ENCODE measurements at regions not wholly inside any gene's neighbourhood (a gene's known extent, or its start where the extent isn't known, plus 50 kb on each side); places are given as distances from the start of the nearest gene placed in this dataset.

DNA sequence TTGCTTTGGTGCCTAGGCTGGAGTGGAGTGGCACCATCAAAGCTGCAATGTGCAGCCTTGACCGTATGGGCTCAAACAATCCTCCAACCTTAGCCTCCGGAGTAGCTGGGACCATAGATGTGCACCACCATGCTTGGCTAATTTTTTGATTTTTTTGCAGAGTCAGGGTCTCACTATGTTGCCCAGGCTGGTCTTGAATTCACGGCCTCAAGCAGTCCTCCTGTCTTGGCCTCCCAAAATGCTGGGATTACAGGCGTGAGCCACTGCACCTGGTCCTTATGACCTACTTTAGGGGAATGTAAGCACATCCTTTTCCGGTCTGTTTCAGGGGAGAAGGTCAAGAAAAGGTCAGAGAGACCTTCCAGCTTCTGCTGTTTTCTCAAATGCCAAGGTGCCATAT lies 53.4 kb upstream of the SPRED2 start:
- Histone ChIP-seq H3K56ac (ENCODE audit: extremely low read depth, insufficient read depth, low read length) (no peak overlapping the region), H2AK9ac (replicated peaks; ENCODE audit: low read depth, low read length, poor library complexity) (no peak overlapping the region), H2BK15ac (ENCODE audit: low read depth, low read length) (no peak overlapping the region), H3K4ac (ENCODE audit: low read depth, low read length) (no peak overlapping the region), H3K9me3 (ENCODE audit: control insufficient read depth, insufficient read depth, low read length) (peaks cover 12% of the 10 kb centered on the region), H3K4me2 (ENCODE audit: low read depth, low read length) (no peak overlapping the region), H3K9ac (ENCODE audit: low read depth, low read length) (no peak overlapping the region), H2BK5ac (ENCODE audit: low read depth, low read length, poor library complexity, severe bottlenecking) (no peak overlapping the region), H3K27ac (ENCODE audit: insufficient read depth, low read length) (no peak overlapping the region), H4K20me1 (ENCODE audit: insufficient read depth, low read length) (no peaks in the 10 kb centered on the region), H3K23ac (ENCODE audit: low read depth, low read length) (no peak overlapping the region), H3K18ac (ENCODE audit: low read depth, low read length) (no peak overlapping the region), H2BK20ac (ENCODE audit: low read depth, low read length) (no peak overlapping the region), H2BK120ac (ENCODE audit: low read depth, low read length) (no peak overlapping the region), H3K36me3 (ENCODE audit: control insufficient read depth, insufficient read depth, low read length) (no peaks in the 10 kb centered on the region), H3K79me1 (ENCODE audit: low read depth in 1 of 2, low read length in 2 of 2) (no peaks in the 10 kb centered on the region), H2AFZ (replicated peaks; ENCODE audit: low read length, poor library complexity) (no peak overlapping the region), H4K91ac (ENCODE audit: insufficient read depth, low read depth, low read length) (no peak overlapping the region), H4K8ac (ENCODE audit: low read depth in 2 of 2, low read length in 2 of 2) (no peak overlapping the region), H3K9me1 (ENCODE audit: insufficient read depth, low read length) (no peaks in the 10 kb centered on the region), H3K4me1 (ENCODE audit: control insufficient read depth, insufficient read depth, low read length) (no peaks in the 10 kb centered on the region), H4K5ac (ENCODE audit: low read depth, low read length) (no peak overlapping the region), H3K27me3 (ENCODE audit: control insufficient read depth, insufficient read depth, low read length) (no peaks in the 10 kb centered on the region; the same call in none of the 2 replicates), H3K4me3 (ENCODE audit: insufficient read depth, low read depth, low read length) (no peak overlapping the region), H3K14ac (replicated peaks; ENCODE audit: low read depth, low read length) (no peak overlapping the region), H2AK5ac (ENCODE audit: low read depth, low read length) (no peak overlapping the region)
- in situ Hi-C loops (cut with MboI; ENCODE audit: low sequenced_read_pairs), result no loop called here
- TF ChIP-seq SMC3 (IDR thresholded peaks at IDR 0.05; ENCODE audit: low read depth, low read length) (no peak), BHLHE40 (IDR thresholded peaks at IDR 0.05; ENCODE audit: low read depth, low read length) (no peak), CEBPB (IDR thresholded peaks at IDR 0.05; ENCODE audit: low read depth, low read length) (no peak), MAZ (IDR thresholded peaks at IDR 0.05; ENCODE audit: borderline replicate concordance, low read depth, low read length) (no peak), RCOR1 (IDR thresholded peaks at IDR 0.05; ENCODE audit: insufficient replicate concordance, low read length) (no peak), FOS (IDR thresholded peaks at IDR 0.05; ENCODE audit: low read depth, low read length) (no peak), NFE2L2 (IDR thresholded peaks at IDR 0.05; ENCODE audit: low read depth, low read length) (no peak), MXI1 (IDR thresholded peaks at IDR 0.05; ENCODE audit: borderline replicate concordance, low read depth, low read length) (no peak), CHD1 (IDR thresholded peaks at IDR 0.05; ENCODE audit: low read depth, low read length) (no peak), POLR2A (IDR thresholded peaks at IDR 0.05; ENCODE audit: low read depth, low read length) (no peak), RFX5 (IDR thresholded peaks at IDR 0.05; ENCODE audit: low read depth, low read length) (no peak), MAFK (IDR thresholded peaks at IDR 0.05; ENCODE audit: low read depth, low read length) (no peak), RAD21 (IDR thresholded peaks at IDR 0.05; ENCODE audit: low read length) (no peak)
- TF ChIP-seq, protein P1, sequence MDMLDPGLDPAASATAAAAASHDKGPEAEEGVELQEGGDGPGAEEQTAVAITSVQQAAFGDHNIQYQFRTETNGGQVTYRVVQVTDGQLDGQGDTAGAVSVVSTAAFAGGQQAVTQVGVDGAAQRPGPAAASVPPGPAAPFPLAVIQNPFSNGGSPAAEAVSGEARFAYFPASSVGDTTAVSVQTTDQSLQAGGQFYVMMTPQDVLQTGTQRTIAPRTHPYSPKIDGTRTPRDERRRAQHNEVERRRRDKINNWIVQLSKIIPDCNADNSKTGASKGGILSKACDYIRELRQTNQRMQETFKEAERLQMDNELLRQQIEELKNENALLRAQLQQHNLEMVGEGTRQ (IDR thresholded peaks at IDR 0.05; ENCODE audit: low read depth, low read length), result no peak
- TF ChIP-seq, protein P2, sequence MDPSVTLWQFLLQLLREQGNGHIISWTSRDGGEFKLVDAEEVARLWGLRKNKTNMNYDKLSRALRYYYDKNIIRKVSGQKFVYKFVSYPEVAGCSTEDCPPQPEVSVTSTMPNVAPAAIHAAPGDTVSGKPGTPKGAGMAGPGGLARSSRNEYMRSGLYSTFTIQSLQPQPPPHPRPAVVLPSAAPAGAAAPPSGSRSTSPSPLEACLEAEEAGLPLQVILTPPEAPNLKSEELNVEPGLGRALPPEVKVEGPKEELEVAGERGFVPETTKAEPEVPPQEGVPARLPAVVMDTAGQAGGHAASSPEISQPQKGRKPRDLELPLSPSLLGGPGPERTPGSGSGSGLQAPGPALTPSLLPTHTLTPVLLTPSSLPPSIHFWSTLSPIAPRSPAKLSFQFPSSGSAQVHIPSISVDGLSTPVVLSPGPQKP (IDR thresholded peaks at IDR 0.05; ENCODE audit: borderline replicate concordance, low read depth, low read length), result no peak
- TF ChIP-seq, protein P3, sequence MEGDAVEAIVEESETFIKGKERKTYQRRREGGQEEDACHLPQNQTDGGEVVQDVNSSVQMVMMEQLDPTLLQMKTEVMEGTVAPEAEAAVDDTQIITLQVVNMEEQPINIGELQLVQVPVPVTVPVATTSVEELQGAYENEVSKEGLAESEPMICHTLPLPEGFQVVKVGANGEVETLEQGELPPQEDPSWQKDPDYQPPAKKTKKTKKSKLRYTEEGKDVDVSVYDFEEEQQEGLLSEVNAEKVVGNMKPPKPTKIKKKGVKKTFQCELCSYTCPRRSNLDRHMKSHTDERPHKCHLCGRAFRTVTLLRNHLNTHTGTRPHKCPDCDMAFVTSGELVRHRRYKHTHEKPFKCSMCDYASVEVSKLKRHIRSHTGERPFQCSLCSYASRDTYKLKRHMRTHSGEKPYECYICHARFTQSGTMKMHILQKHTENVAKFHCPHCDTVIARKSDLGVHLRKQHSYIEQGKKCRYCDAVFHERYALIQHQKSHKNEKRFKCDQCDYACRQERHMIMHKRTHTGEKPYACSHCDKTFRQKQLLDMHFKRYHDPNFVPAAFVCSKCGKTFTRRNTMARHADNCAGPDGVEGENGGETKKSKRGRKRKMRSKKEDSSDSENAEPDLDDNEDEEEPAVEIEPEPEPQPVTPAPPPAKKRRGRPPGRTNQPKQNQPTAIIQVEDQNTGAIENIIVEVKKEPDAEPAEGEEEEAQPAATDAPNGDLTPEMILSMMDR (conservative IDR thresholded peaks at IDR 0.05; ENCODE audit: low read depth, low read length), result no peak
- CTCF ChIA-PET, result no interaction called here
- ATAC-seq (ENCODE audit: low read depth), result no peak
- dilution Hi-C loops (cut with HindIII; ENCODE audit: low sequenced_read_pairs, unreplicated experiment), result no loop called here
- intact Hi-C loops (cut with micrococcal nuclease), result no loop called here
- POLR2A ChIA-PET (ENCODE audit: unreplicated experiment), result no interaction called here
- DNase-seq, result no peak
- no TSS peak for BruUV-seq (replicated peaks)
- WGBS, 2 experiments (ENCODE audit: extremely low coverage in 2 of 2, insufficient read length in 1 of 2), result 80% methylated on average over 2 of the region's 5 CpGs; no CpG with 5 or more reads in 1 of the 2 experiments

Measured in IMR-90 (cell line).